ENCODE measurements at regions not wholly inside any gene's neighbourhood (a gene's known extent, or its start where the extent isn't known, plus 50 kb on each side); places are given as distances from the start of the nearest gene placed in this dataset.
"Not testable (repeated sequence)": the region's sequence is repeated elsewhere in the genome, so short reads cannot be mapped to it uniquely, and the experiment has no call there.

DNA sequence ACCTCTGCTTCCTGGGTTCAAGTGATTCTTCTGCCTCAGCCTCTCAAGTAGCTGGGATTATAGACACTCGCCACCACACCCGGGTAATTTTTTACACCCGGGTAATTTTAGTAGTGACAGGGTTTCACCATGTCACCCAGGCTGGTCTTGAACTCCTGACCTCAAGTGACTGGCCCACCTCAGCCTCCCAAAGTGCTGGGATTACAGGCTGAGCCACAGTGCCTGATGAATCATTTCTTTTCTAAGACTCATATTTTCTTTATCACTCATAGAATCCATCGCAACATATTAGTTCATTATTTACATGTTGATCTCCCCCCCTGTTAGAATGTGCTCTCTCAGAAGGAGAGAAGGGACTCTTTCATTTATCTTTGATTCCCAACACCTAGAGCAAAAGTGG is 109.5 kb upstream of the PTPRG start:
- H3K4me1 ChIP-seq (ENCODE audit: control insufficient read depth, insufficient read depth, low read length), result peaks cover 8% of the 10 kb centered on the region
- no peaks in the 10 kb centered on the region for H3K36me3 ChIP-seq (ENCODE audit: control insufficient read depth, insufficient read depth, low read length)
- H3K4me3 ChIP-seq (ENCODE audit: low read length), result no peak overlapping the region
- H3K27ac ChIP-seq (ENCODE audit: low read length), result no peak overlapping the region
- DNase-seq, result no peak
- no peaks in the 10 kb centered on the region for H3K9me3 ChIP-seq (replicated peaks; ENCODE audit: control insufficient read depth, low read depth, low read length)
- WGBS (ENCODE audit: insufficient coverage), result 95% methylated on average over 3 of the region's 4 CpGs
- H3K27me3 ChIP-seq (ENCODE audit: control insufficient read depth, insufficient read depth, low read length), result no peaks in the 10 kb centered on the region

DNA sequence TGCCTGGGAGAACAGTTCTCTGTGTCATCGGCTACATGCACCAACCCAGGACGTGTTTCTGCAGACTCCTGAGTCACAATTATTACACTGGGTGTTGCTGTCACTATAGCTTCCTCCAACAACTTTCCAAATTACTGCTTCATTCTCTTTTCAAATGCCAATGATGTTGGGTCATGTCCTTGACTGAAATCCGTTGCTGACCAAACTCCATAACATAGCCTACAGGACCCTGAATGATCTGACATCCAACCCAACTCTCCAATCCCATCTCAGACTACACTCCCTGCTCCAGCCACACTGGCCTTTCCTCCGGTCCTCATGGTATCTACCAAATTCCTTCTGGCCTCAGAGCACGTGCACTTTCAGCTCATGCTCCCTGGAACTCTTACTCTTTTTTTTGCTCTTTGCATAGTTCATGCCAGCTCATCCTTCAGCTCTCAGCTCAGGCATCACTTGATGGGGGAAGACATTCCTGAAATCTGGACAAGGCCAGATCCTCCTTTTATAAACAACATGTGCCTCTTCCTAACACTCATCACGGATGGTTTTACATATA is 108.8 kb upstream of the PTPRG start:
- no peak for DNase-seq
- H3K9me3 ChIP-seq (replicated peaks; ENCODE audit: control insufficient read depth, low read depth, low read length), result no peaks in the 10 kb centered on the region
- H3K27me3 ChIP-seq (ENCODE audit: control insufficient read depth, insufficient read depth, low read length), result no peaks in the 10 kb centered on the region
- peaks cover 8% of the 10 kb centered on the region for H3K4me1 ChIP-seq (ENCODE audit: control insufficient read depth, insufficient read depth, low read length)
- H3K27ac ChIP-seq (ENCODE audit: low read length), result no peak overlapping the region
- no peaks in the 10 kb centered on the region for H3K36me3 ChIP-seq (ENCODE audit: control insufficient read depth, insufficient read depth, low read length)
- no peak overlapping the region for H3K4me3 ChIP-seq (ENCODE audit: low read length)
- 76% methylated on average over 5 of the region's 6 CpGs for WGBS (ENCODE audit: insufficient coverage)

DNA sequence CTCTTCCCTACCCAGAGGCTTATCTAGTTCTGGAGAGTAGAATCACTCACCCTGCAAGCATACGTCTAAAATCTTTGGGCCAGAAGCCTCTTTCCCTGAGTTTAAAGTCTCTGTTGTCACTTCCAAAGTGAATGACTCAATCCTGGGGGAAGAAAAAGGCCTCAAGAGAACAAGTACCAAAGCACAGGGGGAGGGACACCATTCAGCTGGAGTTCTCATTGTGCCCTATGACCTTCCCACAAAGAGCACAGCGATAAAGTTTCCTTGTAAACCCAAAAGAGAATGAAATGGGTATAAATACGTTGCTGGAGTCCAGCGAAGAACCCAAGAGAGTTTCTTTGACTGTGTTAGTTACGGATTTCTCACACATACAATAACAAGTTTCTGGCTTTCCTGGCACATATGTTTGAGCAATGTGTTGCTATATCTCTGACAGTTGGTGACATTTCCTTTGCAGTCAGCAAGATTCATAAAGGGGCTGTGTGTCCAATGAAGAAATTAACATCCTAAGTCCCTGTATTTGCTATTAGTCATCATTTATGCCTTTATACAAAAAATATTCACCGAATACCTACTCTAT is 107.3 kb upstream of the PTPRG start:
- no peak overlapping the region for H3K27ac ChIP-seq (ENCODE audit: low read length)
- peaks cover 3% of the 10 kb centered on the region for H3K4me1 ChIP-seq (ENCODE audit: control insufficient read depth, insufficient read depth, low read length)
- H3K9me3 ChIP-seq (replicated peaks; ENCODE audit: control insufficient read depth, low read depth, low read length), result no peaks in the 10 kb centered on the region
- no peak for DNase-seq
- no peaks in the 10 kb centered on the region for H3K27me3 ChIP-seq (ENCODE audit: control insufficient read depth, insufficient read depth, low read length)
- WGBS (ENCODE audit: insufficient coverage), result no CpG with 5 or more reads among the region's 6 CpGs
- no peaks in the 10 kb centered on the region for H3K36me3 ChIP-seq (ENCODE audit: control insufficient read depth, insufficient read depth, low read length)
- H3K4me3 ChIP-seq (ENCODE audit: low read length), result no peak overlapping the region

DNA sequence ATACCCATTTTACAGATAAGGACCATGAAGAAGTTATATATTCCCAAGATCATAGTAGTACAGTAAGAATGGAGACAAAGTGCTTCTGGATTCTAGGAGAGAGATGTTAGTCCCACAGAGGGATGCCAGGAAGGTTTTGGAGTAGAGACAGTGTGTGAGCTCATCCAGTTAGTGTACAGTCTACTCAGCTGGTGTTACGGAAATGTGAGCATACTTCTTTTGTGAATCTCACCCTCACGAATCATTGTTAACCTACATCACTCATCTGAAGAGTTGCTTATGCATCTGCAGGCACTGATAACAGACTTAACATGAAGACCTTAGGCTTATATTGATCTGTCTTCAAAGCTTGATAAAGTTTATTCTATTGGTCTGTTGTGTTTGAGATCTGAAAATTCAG is 106.6 kb upstream of the PTPRG start:
- Histone ChIP-seq H3K27me3 (ENCODE audit: control insufficient read depth, insufficient read depth, low read length) (no peaks in the 10 kb centered on the region), H3K27ac (ENCODE audit: low read length) (no peak overlapping the region), H3K9me3 (replicated peaks; ENCODE audit: control insufficient read depth, low read depth, low read length) (no peaks in the 10 kb centered on the region), H3K4me3 (ENCODE audit: low read length) (no peak overlapping the region), H3K4me1 (ENCODE audit: control insufficient read depth, insufficient read depth, low read length) (no peaks in the 10 kb centered on the region), H3K36me3 (ENCODE audit: control insufficient read depth, insufficient read depth, low read length) (no peaks in the 10 kb centered on the region)
- no CpG with 5 or more reads among the region's 2 CpGs for WGBS (ENCODE audit: insufficient coverage)
- DNase-seq, result no peak

DNA sequence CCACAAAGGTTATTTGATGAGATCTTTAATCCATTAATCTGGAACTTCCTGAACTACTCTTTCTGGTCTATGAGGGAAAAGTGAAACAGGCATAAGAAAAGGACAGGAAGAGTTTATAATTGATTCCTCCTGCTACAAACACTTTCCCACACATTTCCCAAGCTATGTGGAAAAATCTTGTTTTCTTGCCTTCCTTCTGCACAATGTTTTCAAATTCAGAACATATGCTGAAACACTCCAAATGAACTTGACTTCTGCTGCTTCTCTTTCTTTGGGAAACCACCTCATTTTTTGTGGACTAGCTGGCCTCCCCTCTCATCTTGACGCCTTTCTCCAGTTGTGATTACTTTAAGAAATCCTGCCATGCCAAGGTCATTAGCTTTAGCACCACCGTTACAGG is 100.7 kb upstream of the PTPRG start:
- 50% methylated on average over 1 of the region's 2 CpGs for WGBS (ENCODE audit: insufficient coverage)
- no peaks in the 10 kb centered on the region for H3K9me3 ChIP-seq (replicated peaks; ENCODE audit: control insufficient read depth, low read depth, low read length)
- no peaks in the 10 kb centered on the region for H3K36me3 ChIP-seq (ENCODE audit: control insufficient read depth, insufficient read depth, low read length)
- DNase-seq, result peak; percentile 10
- H3K4me3 ChIP-seq (ENCODE audit: low read length), result no peak overlapping the region
- no peak overlapping the region for H3K27ac ChIP-seq (ENCODE audit: low read length)
- H3K4me1 ChIP-seq (ENCODE audit: control insufficient read depth, insufficient read depth, low read length), result no peaks in the 10 kb centered on the region
- H3K27me3 ChIP-seq (ENCODE audit: control insufficient read depth, insufficient read depth, low read length), result no peaks in the 10 kb centered on the region

DNA sequence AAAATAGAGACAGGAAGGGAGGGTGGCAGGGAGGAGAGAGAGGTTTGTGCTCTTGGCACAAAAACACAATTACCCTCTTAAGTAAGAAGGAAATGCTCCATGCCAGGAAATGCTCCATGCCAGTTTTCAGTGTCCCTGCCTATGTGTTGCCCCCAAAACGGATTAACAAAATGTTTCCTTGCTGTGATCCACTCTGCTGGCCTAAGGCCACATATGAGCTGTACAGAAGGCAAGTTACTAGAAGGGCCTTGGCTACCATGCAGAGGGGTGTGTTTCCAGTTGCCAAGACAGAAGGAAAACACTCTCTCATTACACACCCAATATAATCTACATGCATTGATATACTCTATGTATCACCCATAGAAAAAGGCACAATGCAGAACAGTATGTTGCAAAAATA is 98.2 kb upstream of the PTPRG start:
- H3K36me3 ChIP-seq (ENCODE audit: control insufficient read depth, insufficient read depth, low read length), result no peaks in the 10 kb centered on the region
- no peak overlapping the region for H3K4me3 ChIP-seq (ENCODE audit: low read length)
- H3K27me3 ChIP-seq (ENCODE audit: control insufficient read depth, insufficient read depth, low read length), result no peaks in the 10 kb centered on the region
- H3K4me1 ChIP-seq (ENCODE audit: control insufficient read depth, insufficient read depth, low read length), result no peaks in the 10 kb centered on the region
- no CpG with 5 or more reads among the region's 1 CpG for WGBS (ENCODE audit: insufficient coverage)
- H3K27ac ChIP-seq (ENCODE audit: low read length), result no peak overlapping the region
- no peaks in the 10 kb centered on the region for H3K9me3 ChIP-seq (replicated peaks; ENCODE audit: control insufficient read depth, low read depth, low read length)
- DNase-seq, result peak; percentile 21

DNA sequence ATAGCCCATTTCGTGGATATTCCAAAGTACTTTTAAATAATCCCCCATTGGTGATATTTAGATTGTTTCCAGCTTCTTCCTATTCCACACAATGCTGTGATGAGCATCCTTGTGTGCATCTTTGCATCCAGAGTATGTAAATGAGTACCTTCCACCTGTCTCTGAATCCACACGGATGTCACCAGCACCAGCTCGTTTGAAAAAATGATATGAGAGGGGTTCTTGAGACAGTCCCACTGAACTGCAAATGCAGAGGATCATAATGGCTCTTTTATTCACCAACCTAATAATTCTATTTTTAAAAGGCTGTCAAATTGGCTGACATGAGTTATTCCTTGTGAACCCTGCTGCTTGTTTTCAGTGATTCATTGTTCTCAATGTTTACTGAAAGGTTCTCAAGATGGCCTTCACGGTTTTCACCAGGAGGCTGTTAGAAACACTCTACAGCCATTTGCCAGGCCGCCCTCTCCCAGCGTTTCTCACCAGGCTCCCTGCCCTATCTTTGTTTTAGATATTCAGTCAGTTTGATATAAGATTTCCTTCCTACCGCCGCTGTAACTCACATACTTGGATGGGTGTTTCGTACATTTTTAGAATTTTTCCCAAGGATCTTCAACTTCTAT is 96.7 kb upstream of the PTPRG start:
- Histone ChIP-seq H3K27ac (ENCODE audit: low read length) (no peak overlapping the region), H3K27me3 (ENCODE audit: control insufficient read depth, insufficient read depth, low read length) (no peaks in the 10 kb centered on the region), H3K9me3 (replicated peaks; ENCODE audit: control insufficient read depth, low read depth, low read length) (no peaks in the 10 kb centered on the region), H3K4me1 (ENCODE audit: control insufficient read depth, insufficient read depth, low read length) (no peaks in the 10 kb centered on the region), H3K36me3 (ENCODE audit: control insufficient read depth, insufficient read depth, low read length) (no peaks in the 10 kb centered on the region), H3K4me3 (ENCODE audit: low read length) (no peak overlapping the region)
- no peak for DNase-seq
- WGBS (ENCODE audit: insufficient coverage), result no CpG with 5 or more reads among the region's 9 CpGs

DNA sequence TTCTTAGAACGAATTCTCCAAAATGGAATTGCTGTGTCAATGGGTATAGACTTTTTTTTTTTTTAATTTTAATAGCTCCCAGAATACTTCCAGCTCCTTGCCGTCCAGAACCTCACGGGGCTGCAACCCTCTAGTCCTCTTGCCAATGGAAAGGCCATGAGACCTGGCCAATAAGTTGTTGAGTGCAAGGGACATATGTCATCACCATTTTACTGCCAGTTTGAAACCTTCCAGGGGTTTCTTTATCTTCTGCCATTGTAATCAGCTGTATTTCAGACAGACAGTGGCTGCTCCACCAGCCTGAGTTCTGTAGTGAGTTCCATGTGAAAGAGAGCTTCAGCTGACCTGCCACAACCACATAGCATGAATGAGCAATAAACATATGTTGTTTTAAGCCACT is 95.0 kb upstream of the PTPRG start:
- Histone ChIP-seq H3K36me3 (ENCODE audit: control insufficient read depth, insufficient read depth, low read length) (no peaks in the 10 kb centered on the region), H3K4me1 (ENCODE audit: control insufficient read depth, insufficient read depth, low read length) (no peaks in the 10 kb centered on the region), H3K27me3 (ENCODE audit: control insufficient read depth, insufficient read depth, low read length) (no peaks in the 10 kb centered on the region), H3K27ac (ENCODE audit: low read length) (no peak overlapping the region), H3K9me3 (replicated peaks; ENCODE audit: control insufficient read depth, low read depth, low read length) (no peaks in the 10 kb centered on the region), H3K4me3 (ENCODE audit: low read length) (no peak overlapping the region)
- no peak for DNase-seq
- 29% methylated on average over 2 of the region's 3 CpGs for WGBS (ENCODE audit: insufficient coverage)

DNA sequence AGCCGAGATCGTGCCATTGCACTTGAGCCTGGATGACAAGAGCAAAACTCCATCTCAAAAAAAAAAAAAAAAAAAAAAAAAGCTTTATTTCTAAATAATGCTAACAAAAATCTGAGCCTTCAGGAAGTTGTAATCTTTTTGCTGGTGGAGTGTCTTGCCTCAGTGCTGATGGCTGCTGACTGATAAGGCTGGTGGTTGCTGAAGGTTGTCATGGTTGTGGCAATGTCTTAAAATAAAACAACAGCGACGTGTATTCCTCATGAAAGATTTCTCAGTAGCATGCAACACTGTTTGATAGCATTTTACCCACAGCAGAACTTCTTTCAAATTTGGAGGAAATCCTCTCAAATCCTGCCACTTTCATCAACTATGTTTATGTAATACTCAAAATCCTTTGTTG is 77.4 kb upstream of the PTPRG start:
- Histone ChIP-seq H3K27me3 (ENCODE audit: control insufficient read depth, insufficient read depth, low read length) (no peaks in the 10 kb centered on the region), H3K36me3 (ENCODE audit: control insufficient read depth, insufficient read depth, low read length) (no peaks in the 10 kb centered on the region), H3K27ac (ENCODE audit: low read length) (no peak overlapping the region), H3K4me1 (ENCODE audit: control insufficient read depth, insufficient read depth, low read length) (no peaks in the 10 kb centered on the region), H3K9me3 (replicated peaks; ENCODE audit: control insufficient read depth, low read depth, low read length) (no peaks in the 10 kb centered on the region), H3K4me3 (ENCODE audit: low read length) (no peak overlapping the region)
- DNase-seq, result no peak
- no CpG with 5 or more reads among the region's 4 CpGs for WGBS (ENCODE audit: insufficient coverage)

DNA sequence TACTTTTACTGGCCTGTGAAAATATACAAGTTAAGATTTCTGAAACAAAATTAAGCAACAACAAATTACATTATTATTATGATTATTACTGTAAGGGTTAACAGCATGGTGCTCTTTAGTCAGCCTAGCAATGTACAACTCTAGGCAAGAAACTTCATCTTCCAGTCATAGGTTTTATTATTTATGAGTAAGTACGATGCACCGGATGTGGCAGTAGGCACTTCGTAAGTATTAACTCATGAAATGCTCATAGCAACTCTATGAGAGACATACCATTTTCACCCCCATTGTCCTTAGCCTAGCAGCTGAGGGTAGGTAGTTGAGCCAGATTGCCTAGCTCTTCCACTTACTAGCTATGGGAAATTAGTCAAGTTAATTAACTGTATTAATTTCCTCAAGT is 68.0 kb upstream of the PTPRG start:
- Histone ChIP-seq H3K27me3 (ENCODE audit: control insufficient read depth, insufficient read depth, low read length) (no peaks in the 10 kb centered on the region), H3K27ac (ENCODE audit: low read length) (no peak overlapping the region), H3K4me1 (ENCODE audit: control insufficient read depth, insufficient read depth, low read length) (no peaks in the 10 kb centered on the region), H3K4me3 (ENCODE audit: low read length) (no peak overlapping the region), H3K36me3 (ENCODE audit: control insufficient read depth, insufficient read depth, low read length) (no peaks in the 10 kb centered on the region), H3K9me3 (replicated peaks; ENCODE audit: control insufficient read depth, low read depth, low read length) (no peaks in the 10 kb centered on the region)
- WGBS (ENCODE audit: insufficient coverage), result no CpG with 5 or more reads among the region's 3 CpGs
- DNase-seq, result no peak

DNA sequence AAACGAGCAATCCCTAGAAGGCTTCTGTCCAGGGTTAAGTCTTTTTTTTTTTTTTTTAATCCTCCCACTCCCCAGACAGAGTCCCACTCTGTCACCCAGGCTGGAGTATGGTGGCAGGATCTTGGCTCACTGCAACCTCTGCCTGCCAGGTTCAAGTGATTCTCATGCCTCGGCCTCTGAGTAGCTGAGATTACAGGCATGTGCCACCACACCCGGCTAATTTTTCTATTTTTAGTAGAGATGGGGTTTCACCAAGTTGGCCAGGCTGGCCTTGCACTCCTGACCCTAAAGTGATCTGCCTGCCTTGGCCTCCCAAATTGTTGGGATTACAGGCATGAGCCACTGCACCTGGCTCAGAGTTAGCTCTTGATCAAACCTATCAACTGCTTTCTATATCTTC is 67.1 kb upstream of the PTPRG start:
- WGBS (ENCODE audit: insufficient coverage), result no CpG with 5 or more reads among the region's 3 CpGs
- H3K27ac ChIP-seq (ENCODE audit: low read length); H3K36me3 ChIP-seq (ENCODE audit: control insufficient read depth, insufficient read depth, low read length); H3K27me3 ChIP-seq (ENCODE audit: control insufficient read depth, insufficient read depth, low read length); H3K4me1 ChIP-seq (ENCODE audit: control insufficient read depth, insufficient read depth, low read length); H3K9me3 ChIP-seq (replicated peaks; ENCODE audit: control insufficient read depth, low read depth, low read length); H3K4me3 ChIP-seq (ENCODE audit: low read length): not testable (repeated sequence)
- peak; percentile 20 for DNase-seq

Data from muscle of leg (tissue), 3 donors.